ENCODE measurements at regions not wholly inside any gene's neighbourhood (a gene's known extent, or its start where the extent isn't known, plus 50 kb on each side); places are given as distances from the start of the nearest gene placed in this dataset.

DNA sequence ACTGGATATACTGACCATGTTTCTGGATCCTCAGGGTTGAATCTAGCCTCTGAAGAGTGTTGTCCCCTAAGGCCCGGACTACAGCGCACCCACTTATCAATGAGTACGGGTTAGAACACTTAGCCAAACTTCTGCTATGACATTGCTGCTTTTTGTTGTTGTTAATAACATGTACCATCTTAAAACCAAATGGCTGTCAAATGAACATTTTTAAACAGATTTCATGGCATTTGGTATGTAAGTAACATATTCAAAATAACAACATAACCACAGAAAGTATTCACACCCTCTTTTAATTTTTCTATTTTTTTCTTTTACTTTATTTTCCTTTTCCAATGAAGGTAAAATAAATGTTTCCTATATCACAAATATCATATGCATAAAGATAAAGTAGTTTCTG, 1292.5 kb upstream of the TENM4 start:
- DNase-seq: no peak
- no peaks in the 10 kb centered on the region for H3K36me3 Mint-ChIP-seq (ENCODE audit: low read depth)
- H3K9me3 Mint-ChIP-seq: no peaks in the 10 kb centered on the region
- no peak overlapping the region for H3K4me3 Mint-ChIP-seq
- Histone ChIP-seq H3K27ac (ENCODE audit: low read depth, low read length) (no peak overlapping the region), H3K9ac (ENCODE audit: extremely low read depth, low read length, poor library complexity, severe bottlenecking) (no peak overlapping the region), H3K36me3 (ENCODE audit: control insufficient read depth, insufficient read depth, low read length) (no peaks in the 10 kb centered on the region), H3K27me3 (ENCODE audit: control insufficient read depth, insufficient read depth, low read length, poor library complexity, severe bottlenecking) (no peaks in the 10 kb centered on the region), H3K4me1 (ENCODE audit: control insufficient read depth, insufficient read depth, low read length) (no peaks in the 10 kb centered on the region), H3K4me3 (ENCODE audit: low read length) (no peak overlapping the region), H3K9me3 (ENCODE audit: control insufficient read depth, low read length) (no peaks in the 10 kb centered on the region)
- whole genome bisulfite sequencing, 2 experiments (ENCODE audit: insufficient coverage in 1 of 2, insufficient read length in 1 of 2): 97 to 100% methylated on average over 2 to 3 of the region's 3 CpGs
- no peaks in the 10 kb centered on the region for H3K27me3 Mint-ChIP-seq (ENCODE audit: insufficient read depth)
- H3K4me1 Mint-ChIP-seq: peaks cover 11% of the 10 kb centered on the region
- TF ChIP-seq, protein P1, sequence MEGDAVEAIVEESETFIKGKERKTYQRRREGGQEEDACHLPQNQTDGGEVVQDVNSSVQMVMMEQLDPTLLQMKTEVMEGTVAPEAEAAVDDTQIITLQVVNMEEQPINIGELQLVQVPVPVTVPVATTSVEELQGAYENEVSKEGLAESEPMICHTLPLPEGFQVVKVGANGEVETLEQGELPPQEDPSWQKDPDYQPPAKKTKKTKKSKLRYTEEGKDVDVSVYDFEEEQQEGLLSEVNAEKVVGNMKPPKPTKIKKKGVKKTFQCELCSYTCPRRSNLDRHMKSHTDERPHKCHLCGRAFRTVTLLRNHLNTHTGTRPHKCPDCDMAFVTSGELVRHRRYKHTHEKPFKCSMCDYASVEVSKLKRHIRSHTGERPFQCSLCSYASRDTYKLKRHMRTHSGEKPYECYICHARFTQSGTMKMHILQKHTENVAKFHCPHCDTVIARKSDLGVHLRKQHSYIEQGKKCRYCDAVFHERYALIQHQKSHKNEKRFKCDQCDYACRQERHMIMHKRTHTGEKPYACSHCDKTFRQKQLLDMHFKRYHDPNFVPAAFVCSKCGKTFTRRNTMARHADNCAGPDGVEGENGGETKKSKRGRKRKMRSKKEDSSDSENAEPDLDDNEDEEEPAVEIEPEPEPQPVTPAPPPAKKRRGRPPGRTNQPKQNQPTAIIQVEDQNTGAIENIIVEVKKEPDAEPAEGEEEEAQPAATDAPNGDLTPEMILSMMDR (conservative IDR thresholded peaks at IDR 0.05): no peak
- no peak overlapping the region for H3K27ac Mint-ChIP-seq

DNA sequence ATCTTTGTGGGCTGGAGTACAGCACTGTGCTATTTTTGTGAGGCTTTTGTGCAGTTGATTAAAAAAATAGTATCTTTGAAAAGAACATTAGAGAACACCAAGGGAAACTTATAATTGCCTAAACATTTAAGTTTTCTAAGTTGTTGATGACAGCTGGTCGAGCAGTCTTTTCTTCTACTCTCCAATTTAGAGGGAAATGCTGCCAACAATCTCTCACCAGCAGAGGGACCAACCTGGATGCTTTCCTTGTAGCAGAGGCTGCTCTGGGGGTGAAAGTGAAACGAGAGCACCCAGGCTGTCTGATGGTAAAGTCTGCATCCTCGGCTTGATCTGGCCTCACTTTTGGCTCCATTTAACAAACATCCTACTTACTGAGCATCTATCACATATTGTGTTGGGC, 1286.5 kb upstream of the TENM4 start:
- TF ChIP-seq, protein P1 (conservative IDR thresholded peaks at IDR 0.05): peak; percentile 83
- Mint-ChIP-seq H3K27me3 (ENCODE audit: insufficient read depth) (no peaks in the 10 kb centered on the region), H3K27ac (no peak overlapping the region), H3K4me1 (peaks cover 19% of the 10 kb centered on the region), H3K36me3 (ENCODE audit: low read depth) (no peaks in the 10 kb centered on the region), H3K4me3 (no peak overlapping the region), H3K9me3 (no peaks in the 10 kb centered on the region)
- Histone ChIP-seq H3K36me3 (ENCODE audit: control insufficient read depth, insufficient read depth, low read length) (no peaks in the 10 kb centered on the region), H3K9ac (ENCODE audit: extremely low read depth, low read length, poor library complexity, severe bottlenecking) (no peak overlapping the region), H3K27ac (ENCODE audit: low read depth, low read length) (no peak overlapping the region), H3K4me1 (ENCODE audit: control insufficient read depth, insufficient read depth, low read length) (no peaks in the 10 kb centered on the region), H3K27me3 (ENCODE audit: control insufficient read depth, insufficient read depth, low read length, poor library complexity, severe bottlenecking) (no peaks in the 10 kb centered on the region), H3K9me3 (ENCODE audit: control insufficient read depth, low read length) (no peaks in the 10 kb centered on the region), H3K4me3 (ENCODE audit: low read length) (no peak overlapping the region)
- 54% methylated on average over 3 of the region's 3 CpGs; no CpG with 5 or more reads in 1 of the 2 experiments for WGBS, 2 experiments (ENCODE audit: insufficient coverage in 1 of 2, insufficient read length in 1 of 2)
- peak; percentile 83 for DNase-seq

DNA sequence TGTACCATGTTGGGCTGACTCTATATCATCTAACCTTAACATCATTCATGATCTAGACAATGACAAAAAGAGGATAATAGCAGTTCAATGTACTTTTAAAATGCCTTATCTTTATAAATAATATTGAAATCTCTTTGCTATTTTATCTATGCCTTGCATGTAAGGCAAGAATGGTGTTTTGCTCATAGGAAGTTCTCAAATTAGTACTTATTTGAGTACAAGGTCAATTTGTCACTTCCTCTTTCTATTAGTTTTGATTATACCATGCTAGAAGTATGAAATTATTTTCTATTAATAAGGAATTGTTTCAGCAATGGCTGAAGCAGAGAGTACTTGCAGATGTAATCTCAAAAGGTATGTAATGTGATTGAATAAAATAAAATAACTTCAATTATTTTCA, 1285.4 kb upstream of the TENM4 start:
- no peak overlapping the region for H3K9ac ChIP-seq (ENCODE audit: extremely low read depth, low read length, poor library complexity, severe bottlenecking)
- Mint-ChIP-seq H3K9me3 (no peaks in the 10 kb centered on the region), H3K27me3 (ENCODE audit: insufficient read depth) (no peaks in the 10 kb centered on the region), H3K36me3 (ENCODE audit: low read depth) (no peaks in the 10 kb centered on the region), H3K4me1 (peaks cover 19% of the 10 kb centered on the region), H3K4me3 (no peak overlapping the region), H3K27ac (no peak overlapping the region)
- H3K27me3 ChIP-seq (ENCODE audit: control insufficient read depth, insufficient read depth, low read length, poor library complexity, severe bottlenecking): no peaks in the 10 kb centered on the region
- H3K27ac ChIP-seq (ENCODE audit: low read depth, low read length): no peak overlapping the region
- no peak overlapping the region for H3K4me3 ChIP-seq (ENCODE audit: low read length)
- DNase-seq: no peak
- no peaks in the 10 kb centered on the region for H3K36me3 ChIP-seq (ENCODE audit: control insufficient read depth, insufficient read depth, low read length)
- TF ChIP-seq, protein P1 (conservative IDR thresholded peaks at IDR 0.05): no peak
- no peaks in the 10 kb centered on the region for H3K4me1 ChIP-seq (ENCODE audit: control insufficient read depth, insufficient read depth, low read length)
- no peaks in the 10 kb centered on the region for H3K9me3 ChIP-seq (ENCODE audit: control insufficient read depth, low read length)

Measured in endodermal cell (in vitro differentiated cells).